ENCODE measurements at regions not wholly inside any gene's neighbourhood (a gene's known extent, or its start where the extent isn't known, plus 50 kb on each side); places are given as distances from the start of the nearest gene placed in this dataset.

- intact Hi-C loops (cut with micrococcal nuclease) = no loop called here
These were observed 416.3 kb downstream of the GPATCH2 start for GRCh38 chr1:217214551-217214950.

- intact Hi-C loops (cut with micrococcal nuclease) = no loop called here
These were observed 419.4 kb downstream of the GPATCH2 start for GRCh38 chr1:217211486-217211885.

GRCh38 chr1:217205578-217205977, 425.3 kb downstream of the GPATCH2 start:
- intact Hi-C loops (cut with micrococcal nuclease) = no loop called here

- intact Hi-C loops (cut with micrococcal nuclease) = no loop called here
These were observed 434.3 kb downstream of the GPATCH2 start for GRCh38 chr1:217196616-217197015.

- intact Hi-C loops (cut with micrococcal nuclease) = no loop called here
These were observed 437.7 kb downstream of the GPATCH2 start for GRCh38 chr1:217193151-217193550.

- intact Hi-C loops (cut with micrococcal nuclease) = no loop called here
These were observed 439.4 kb downstream of the GPATCH2 start for GRCh38 chr1:217191441-217191840.

- intact Hi-C loops (cut with micrococcal nuclease) = no loop called here
These were observed 440.5 kb downstream of the GPATCH2 start for GRCh38 chr1:217190359-217190758.

- intact Hi-C loops (cut with micrococcal nuclease) = no loop called here
These were observed 441.5 kb downstream of the GPATCH2 start for GRCh38 chr1:217189362-217189761.

GRCh38 chr1:217188280-217189237, 442.3 kb downstream of the GPATCH2 start:
- intact Hi-C loops (cut with micrococcal nuclease) = no loop called here

- intact Hi-C loops (cut with micrococcal nuclease) = no loop called here
These were observed 444.2 kb downstream of the GPATCH2 start for GRCh38 chr1:217186664-217187063.

- intact Hi-C loops (cut with micrococcal nuclease) = no loop called here
These were observed 446.0 kb downstream of the GPATCH2 start for GRCh38 chr1:217184854-217185253.

- intact Hi-C loops (cut with micrococcal nuclease) = no loop called here
These were observed 447.9 kb downstream of the GPATCH2 start for GRCh38 chr1:217182992-217183391.

- intact Hi-C loops (cut with micrococcal nuclease) = no loop called here
These were observed 449.1 kb downstream of the GPATCH2 start for GRCh38 chr1:217181756-217182155.

GRCh38 chr1:217181176-217181746, 449.6 kb downstream of the GPATCH2 start:
- intact Hi-C loops (cut with micrococcal nuclease) = no loop called here

GRCh38 chr1:217180443-217180842, 450.4 kb downstream of the GPATCH2 start:
- intact Hi-C loops (cut with micrococcal nuclease) = no loop called here

GRCh38 chr1:217164403-217164802, 441.2 kb upstream of the ESRRG start:
- intact Hi-C loops (cut with micrococcal nuclease) = no loop called here

- intact Hi-C loops (cut with micrococcal nuclease) = no loop called here
These were observed 430.1 kb upstream of the ESRRG start for GRCh38 chr1:217153361-217153760.

- intact Hi-C loops (cut with micrococcal nuclease) = no loop called here
These were observed 427.1 kb upstream of the ESRRG start for GRCh38 chr1:217150366-217150765.

GRCh38 chr1:217149791-217150190, 426.6 kb upstream of the ESRRG start:
- intact Hi-C loops (cut with micrococcal nuclease) = no loop called here

- intact Hi-C loops (cut with micrococcal nuclease) = no loop called here
These were observed 418.5 kb upstream of the ESRRG start for GRCh38 chr1:217141711-217142110.

- intact Hi-C loops (cut with micrococcal nuclease) = no loop called here
These were observed 417.0 kb upstream of the ESRRG start for GRCh38 chr1:217140041-217140901.

- intact Hi-C loops (cut with micrococcal nuclease) = loop anchor here (5.0 kb wide), 1 partner anchor 1028 kb away; no protein-coding TSS in a partner anchor
These were observed 416.3 kb upstream of the ESRRG start for GRCh38 chr1:217139513-217139912.

Data from T-helper 1 cell treated with Interleukin-12 subunit alpha and Interleukin-12 subunit beta and Interleukin-4 antibody, amounts not matched to agents 30 ng/mL and 1 ng/mL, for 36 hours (primary cell).